C4-2B (cell line): ENCODE measurements at regions not wholly inside any gene's neighbourhood (a gene's known extent, or its start where the extent isn't known, plus 50 kb on each side); places are given as distances from the start of the nearest gene placed in this dataset.
A peak's percentile ranks its signal among the peaks of the same experiment; 100 is the strongest.

Experiments
- H3K27ac ChIP-seq: fragments of 450-650 bp; 2 replicates; pipeline ENCODE4 v1.5.1; 2017
- ZFX ChIP-seq: fragments of 450-650 bp; IDR thresholded peaks from 2 replicates; pipeline ENCODE4 v1.6.1; 2017
- TF ChIP-seq, protein P1 (sequence below): fragments of 450-650 bp; conservative IDR thresholded peaks from 2 replicates; pipeline ENCODE4 v1.5.1; 2017; ENCODE audit warnings: mild to moderate bottlenecking

DNA sequence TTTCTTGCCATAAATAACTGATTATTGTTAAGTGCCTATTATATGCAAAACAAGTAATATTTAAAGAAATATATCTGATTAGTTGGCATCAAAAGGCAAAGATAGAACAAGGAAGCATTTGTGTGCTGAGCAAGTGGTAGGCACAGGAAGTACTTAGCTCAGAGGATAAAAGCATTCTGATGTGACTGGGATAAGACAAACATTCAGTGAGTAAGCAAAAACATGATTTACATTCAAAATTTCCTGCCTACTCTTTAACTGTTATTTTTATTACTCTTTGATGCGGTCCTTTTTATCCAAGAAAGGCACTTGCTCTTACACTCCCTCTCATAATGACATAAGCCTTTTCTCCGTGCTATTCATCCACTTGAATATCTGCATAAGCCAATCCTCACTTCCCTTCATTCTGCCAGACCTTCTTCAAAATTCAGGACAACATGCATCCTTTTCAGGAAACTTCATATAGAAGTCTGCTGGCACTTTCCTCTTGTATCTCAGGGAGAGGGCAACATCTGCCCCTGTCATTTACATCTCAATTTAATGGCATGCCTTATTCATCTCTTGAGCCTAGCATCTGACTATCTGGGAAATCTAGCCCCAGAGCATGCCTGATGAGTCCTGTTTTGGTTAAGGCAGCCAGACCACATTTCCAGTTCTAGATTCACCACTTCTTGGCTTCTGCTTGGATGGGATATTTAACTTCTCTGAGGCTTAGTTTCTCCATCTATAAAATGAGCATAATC, 478.2 kb upstream of the ROBO2 start:
- H3K27ac ChIP-seq = no peak overlapping the region
- TF ChIP-seq, protein P1, sequence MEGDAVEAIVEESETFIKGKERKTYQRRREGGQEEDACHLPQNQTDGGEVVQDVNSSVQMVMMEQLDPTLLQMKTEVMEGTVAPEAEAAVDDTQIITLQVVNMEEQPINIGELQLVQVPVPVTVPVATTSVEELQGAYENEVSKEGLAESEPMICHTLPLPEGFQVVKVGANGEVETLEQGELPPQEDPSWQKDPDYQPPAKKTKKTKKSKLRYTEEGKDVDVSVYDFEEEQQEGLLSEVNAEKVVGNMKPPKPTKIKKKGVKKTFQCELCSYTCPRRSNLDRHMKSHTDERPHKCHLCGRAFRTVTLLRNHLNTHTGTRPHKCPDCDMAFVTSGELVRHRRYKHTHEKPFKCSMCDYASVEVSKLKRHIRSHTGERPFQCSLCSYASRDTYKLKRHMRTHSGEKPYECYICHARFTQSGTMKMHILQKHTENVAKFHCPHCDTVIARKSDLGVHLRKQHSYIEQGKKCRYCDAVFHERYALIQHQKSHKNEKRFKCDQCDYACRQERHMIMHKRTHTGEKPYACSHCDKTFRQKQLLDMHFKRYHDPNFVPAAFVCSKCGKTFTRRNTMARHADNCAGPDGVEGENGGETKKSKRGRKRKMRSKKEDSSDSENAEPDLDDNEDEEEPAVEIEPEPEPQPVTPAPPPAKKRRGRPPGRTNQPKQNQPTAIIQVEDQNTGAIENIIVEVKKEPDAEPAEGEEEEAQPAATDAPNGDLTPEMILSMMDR = no peak
- no peak for TF ChIP-seq ZFX

DNA sequence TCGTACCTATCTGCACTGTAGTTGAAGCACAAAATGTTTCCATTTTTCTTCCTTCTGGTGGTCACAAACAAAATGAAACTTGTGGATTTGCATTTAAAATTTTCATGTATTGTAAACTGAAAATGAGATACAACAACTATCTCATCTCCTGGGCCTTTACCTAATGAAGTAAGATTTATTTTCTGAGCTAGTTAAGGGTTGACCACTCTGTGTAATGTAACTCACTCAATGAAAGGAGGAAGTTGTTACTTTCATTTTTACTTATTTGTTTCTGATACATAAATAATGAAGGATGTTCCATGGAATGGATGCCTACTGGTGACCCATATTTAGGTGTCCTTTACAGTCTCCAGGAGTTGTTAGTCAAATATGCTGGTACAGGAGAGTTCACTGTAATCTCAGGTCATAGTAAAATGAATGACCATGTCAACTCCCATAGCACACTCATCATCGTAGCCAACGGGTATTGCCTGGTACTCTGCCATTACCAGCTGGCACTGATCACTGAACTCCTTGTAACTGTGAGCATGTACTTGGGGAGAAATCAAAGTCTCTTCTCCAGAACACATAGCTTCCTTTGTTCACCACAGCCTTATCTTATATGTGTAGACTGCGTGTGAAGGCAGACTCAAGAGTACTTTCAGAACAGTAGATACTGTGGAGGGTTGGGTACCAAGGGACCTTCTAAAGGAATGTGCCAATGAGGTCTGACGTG, 474.2 kb upstream of the ROBO2 start:
- H3K27ac ChIP-seq = no peak overlapping the region; the same call in 1 of the 2 replicates
- no peak for TF ChIP-seq ZFX
- TF ChIP-seq, protein P1 = no peak

DNA sequence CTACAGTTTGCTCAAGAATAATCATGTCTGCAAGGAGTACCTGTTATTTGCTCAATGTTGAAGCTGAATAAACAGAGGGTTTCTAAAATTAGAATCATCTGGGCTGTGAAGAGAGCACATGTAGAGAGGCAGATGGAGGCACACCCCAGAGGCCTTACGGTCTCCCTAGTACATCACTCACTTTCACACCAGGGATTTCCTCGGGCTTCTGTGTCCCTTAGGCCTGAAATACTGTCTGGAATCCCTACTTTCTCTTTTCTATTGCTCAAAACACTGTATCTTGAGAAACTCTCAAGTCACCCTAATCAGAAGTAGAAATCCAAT, 473.7 kb upstream of the ROBO2 start:
- no peak for TF ChIP-seq ZFX
- TF ChIP-seq, protein P1 = no peak
- H3K27ac ChIP-seq = no peak overlapping the region; the same call in 1 of the 2 replicates

DNA sequence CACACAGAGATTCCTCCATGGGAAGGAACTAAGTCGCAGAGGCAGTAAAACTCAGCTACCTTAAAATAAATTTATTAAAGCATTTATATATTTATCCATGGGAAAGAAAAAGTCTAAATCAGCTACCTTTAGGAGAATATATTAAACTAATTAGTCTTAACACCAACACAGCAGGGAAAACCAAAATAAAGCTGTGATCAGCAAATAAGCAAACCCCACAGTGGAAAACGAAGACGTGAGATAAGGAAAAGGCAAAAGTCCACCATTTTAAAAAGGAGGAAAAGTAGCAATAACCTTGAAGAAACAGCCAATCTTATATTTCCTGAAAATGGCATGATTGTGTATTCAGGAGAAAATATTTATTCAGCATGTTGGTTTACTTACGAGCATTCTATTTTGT, 473.0 kb upstream of the ROBO2 start:
- H3K27ac ChIP-seq = no peak overlapping the region
- TF ChIP-seq ZFX = no peak
- TF ChIP-seq, protein P1 = no peak

DNA sequence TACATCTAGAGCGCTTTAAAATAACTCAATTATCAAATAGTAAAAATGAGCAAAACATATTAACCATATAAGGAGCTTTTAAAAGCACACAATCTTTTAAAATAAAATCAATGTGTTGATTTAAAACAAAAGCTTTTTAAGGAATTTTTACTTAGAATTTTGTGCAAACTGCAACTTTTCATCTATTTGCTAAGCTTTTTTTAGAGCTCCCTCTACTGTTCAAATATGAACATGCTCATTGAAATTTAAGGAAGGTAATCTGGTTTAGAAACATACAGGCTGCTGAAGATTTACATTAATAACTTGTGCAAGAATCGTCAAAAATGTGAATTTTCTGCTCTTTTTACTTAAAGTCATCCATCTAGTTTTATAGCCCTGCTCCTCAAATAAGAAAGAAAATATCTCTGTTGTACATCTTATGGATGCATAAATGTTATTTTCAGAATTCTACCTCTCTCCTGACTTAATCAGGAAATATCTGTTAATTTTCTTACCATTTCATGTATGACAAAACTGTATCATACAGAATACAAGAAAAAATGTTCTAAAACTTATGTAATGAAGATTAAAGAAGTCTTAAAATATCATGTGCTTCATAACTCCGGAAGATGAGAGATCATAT, 469.4 kb upstream of the ROBO2 start:
- H3K27ac ChIP-seq = no peak overlapping the region
- TF ChIP-seq, protein P1 = peak; percentile 78
- TF ChIP-seq ZFX = no peak

DNA sequence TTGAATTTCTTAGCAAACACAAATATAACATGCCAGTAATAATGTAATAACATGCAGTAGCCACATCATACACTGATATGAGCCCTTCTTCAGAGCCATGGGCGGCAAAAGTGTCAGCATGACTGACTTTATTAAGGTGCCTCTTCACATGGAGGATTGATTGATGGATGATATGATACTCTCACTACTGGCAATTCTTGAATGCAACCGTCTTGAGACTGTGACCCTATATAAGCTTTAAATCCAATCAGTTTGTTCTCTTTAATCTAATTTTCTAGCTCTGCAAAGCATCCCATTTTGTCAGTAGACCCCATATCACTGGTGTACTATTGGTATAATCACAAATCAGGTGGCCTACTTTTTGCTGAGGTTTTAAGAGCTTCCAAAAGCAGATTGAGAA, 463.7 kb upstream of the ROBO2 start:
- no peak overlapping the region for H3K27ac ChIP-seq
- TF ChIP-seq, protein P1 = no peak
- TF ChIP-seq ZFX = no peak

DNA sequence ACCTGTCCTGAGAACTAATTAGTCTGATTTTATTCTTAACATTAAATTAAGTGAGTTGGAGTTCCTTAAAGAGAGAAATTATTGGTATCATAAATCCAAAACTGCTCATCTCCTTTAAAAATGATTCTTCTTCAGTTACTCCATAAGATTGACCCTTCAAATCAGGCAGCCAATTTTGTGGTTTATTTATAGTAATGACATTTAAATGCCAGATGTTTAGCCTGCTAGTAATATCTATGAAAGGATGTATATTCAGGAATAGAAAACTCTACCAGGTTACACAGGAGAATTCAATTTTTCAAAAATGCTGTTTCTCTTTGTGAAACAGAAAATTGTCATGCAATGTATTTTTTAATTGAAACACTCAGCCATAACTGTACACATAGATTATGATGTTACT, 457.8 kb upstream of the ROBO2 start:
- TF ChIP-seq, protein P1 = no peak
- TF ChIP-seq ZFX = no peak
- no peak overlapping the region for H3K27ac ChIP-seq
